Activated CD8-positive, alpha-beta memory T cell treated with anti-CD3 and anti-CD28 coated beads for 4 hours (primary cell): ENCODE measurements at regions not wholly inside any gene's neighbourhood (a gene's known extent, or its start where the extent isn't known, plus 50 kb on each side); places are given as distances from the start of the nearest gene placed in this dataset.

ENCODE experiments used
- DNase-seq, 2 donors: peaks; one replicate each; pipeline ENCODE4 v3.0.0-alpha.2; 2020; ENCODE audit warnings: low read depth in 2 of 2

GRCh38 chr15:70303981-70304380 lies 206.3 kb upstream of the TLE3 start:
- no peak for DNase-seq

DNA sequence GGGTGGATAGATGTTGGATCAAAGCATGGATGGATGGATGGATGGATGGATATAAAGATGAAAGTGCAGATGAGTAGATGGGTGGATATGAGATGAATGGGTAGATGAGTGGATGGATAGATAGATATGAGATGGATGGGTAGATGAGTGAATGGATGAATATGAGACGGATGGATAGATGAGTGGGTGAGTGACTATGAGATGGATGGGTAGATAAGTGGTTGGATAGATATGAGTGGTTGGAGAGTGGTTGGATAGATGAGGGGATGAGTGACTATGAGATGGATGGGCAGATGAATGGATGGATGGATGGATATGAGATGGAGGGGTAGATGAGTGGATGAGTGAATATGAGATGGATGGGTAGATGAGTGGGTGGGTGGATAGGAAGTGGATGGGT lies 204.6 kb upstream of the TLE3 start:
- DNase-seq, result no peak

DNA sequence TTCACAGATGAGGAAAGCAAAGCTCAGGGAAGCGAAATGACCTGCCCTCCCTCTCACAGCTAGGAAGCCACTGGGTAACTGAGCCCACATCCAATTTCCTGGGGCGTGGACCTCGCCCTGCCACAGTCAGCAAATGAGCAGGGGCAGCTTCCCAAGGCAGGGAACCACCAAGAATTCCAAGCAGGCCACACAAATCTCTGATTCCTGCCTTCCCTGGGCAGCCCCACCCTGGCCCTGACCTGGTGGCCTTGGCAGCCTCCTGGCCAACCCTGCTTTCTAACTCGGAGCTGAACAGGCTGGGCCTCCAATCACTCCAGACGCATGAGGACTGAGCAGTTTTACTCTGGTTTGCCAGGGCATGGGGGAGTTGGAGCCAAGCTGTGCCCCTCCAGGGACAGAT lies 203.7 kb upstream of the TLE3 start:
- DNase-seq, result no peak

DNA sequence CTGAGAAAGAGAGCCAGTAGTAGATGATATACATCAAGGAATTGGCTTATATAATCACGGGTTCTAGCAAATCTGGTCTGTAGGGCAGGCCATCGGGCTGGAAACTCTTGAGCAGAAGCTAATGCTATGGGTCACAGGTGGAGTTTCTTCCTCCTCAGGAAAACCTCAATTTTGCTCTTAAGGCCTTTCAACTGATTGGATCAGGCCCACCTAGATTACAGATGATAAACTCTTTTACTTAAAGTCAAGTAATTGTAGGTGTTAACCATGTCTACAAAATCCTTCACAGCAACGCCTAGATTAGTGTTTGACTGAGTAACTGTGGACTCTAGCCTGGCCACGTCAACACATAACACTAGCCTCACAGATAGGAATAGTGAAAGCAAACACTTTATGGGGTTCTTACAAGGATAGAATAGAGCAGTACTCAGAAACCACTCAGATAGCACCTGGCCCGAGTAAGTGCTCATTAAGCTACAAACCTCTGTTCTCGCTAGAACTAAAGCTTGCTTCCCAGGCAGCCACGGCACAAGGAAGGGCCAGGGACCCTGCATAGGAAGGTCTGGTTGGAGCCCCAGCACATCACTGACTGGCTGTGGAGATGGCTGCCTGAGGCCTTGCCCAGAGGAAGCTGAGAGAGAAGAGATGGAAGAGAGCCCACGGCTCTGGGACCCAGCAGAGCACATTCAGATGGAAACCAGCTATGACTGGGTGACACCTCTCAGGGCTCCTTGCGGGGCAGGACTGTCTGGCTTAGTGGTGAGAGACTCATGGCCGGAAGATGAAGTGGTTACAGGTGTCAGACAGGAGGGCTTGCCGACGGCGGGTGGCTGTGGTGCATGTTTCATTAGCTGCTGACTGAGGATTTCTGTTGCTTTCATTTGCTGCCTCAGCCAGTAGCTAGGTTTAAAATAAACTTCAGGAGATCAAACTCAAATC lies 202.5 kb upstream of the TLE3 start:
- DNase-seq, result peak; percentile 57 to 63

DNA sequence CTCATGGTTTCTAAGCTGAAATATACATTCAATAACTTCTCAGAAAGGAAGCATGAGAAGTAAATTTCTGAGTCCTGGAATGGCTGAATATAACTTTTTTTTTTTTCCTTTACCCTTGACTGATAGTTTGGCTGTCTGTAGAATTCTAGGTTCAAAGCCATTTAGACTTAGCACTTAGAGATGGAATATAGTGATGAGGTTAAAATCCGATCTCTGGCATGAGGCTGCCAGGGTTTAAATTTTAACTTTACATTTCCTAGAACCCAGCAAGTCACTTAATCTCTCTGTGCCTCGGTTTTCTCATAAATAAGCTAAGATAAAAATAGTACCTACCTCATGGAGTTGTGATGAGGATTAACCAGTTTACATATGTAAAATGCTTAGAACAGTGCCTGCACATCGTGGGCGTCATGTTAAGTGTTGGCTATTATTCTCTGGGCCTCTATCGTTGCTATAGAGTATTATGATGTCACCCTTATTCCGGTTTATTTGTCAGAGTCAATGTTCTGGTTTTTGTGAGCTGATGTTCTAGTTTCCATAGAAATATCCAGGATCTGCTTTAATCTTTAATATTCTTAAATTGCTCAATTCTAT lies 199.8 kb upstream of the TLE3 start:
- no peak for DNase-seq

- no peak for DNase-seq
Observed at GRCh38 chr15:70294731-70295305, 197.1 kb upstream of the TLE3 start.

DNA sequence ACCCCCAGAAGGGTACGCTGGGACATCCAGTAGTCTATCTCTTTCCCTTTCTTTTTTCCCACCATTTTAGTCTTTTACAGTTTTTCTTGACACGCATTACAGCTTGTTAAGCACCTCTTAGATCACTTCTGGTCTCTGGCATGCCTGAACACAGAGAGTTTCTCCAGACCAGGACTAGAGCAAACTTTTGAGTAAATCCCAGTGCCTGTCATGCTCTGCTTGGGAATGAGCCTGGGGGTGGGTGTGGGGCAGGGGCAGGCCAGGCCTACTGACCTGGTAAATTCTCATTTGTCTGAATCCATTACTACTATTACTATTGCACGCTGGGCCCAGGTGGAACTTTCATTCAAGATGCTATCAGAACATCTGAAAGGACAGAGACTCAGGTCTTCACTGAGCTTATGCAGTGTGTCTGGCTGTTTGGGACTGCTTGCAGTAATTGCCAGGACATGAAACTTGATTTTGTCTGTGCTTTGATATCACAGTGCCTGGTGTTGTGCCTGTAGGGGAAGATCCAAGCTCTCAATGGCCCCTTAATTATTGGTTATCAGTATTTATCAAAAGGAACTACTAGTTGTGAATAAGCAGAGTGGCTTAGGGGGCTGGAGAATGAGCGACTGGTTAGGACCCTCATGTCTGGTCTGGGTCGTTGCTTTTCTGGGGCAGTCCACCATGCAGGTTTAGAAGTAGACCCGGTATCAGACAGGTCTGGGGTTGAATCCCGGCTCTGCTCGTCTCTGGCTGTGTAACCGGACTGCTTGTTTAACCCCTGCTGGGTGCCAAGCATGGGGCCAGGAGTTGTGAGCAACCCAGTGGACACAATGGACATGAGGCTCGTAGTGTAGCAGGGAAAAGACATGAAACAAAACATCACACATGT lies 196.1 kb upstream of the TLE3 start:
- no peak for DNase-seq

- no peak for DNase-seq
Observed at GRCh38 chr15:70293138-70293537, 195.4 kb upstream of the TLE3 start.

DNA sequence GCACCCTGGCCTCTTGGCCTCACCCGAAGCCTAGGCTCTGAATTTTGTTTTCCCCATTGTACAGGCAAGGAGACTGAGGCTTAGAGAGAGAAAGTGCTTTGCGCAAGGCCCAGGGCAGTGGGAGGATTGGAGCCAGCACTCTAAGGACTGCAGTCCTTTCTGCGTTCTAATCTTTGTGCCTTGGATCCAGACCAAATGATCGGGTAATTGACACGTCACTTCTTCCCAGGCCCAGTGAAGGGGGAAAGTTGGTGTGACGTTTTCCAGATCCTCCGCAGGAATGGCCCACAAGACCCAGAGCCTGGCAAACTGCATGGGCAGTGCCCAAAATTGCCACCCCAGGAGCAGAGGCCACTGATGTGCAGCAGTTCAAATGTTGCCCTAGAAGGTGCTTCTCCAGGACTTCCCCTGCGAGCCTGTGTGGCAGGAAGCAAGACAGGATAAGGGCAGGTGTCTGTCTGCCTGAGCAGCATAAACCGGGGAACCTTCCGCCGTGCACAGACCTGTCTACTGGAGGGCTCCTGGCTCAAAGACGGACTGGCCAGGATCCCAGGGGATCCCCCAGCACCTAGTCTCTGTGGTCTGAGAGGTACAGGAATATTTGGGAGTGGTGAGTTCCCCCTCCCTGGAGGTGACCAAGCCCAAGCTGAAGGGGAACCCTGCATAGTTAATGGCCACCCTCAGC lies 194.5 kb upstream of the TLE3 start:
- DNase-seq, result no peak

GRCh38 chr15:70291305-70292075 lies 193.8 kb upstream of the TLE3 start:
- no peak for DNase-seq

DNA sequence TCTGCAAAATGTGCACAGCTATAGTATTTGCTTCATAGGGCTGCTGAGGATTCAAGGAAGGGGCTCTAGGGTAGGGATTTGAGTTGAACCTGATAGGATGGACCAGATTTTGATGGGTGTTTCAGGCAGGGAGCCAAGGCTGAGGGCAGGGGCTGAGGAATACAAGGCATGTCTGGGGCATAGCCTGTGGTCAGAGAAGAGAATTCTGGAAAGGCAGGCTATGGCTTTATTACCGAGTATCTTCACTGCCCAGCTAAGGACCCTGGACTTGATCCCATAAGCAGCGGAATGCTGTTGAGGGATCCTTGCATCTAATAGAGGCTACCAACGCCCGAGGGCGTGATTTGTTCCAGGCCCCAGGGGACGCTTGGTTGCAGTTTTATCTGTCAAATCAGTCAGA lies 193.0 kb upstream of the TLE3 start:
- no peak for DNase-seq

GRCh38 chr15:70289191-70289955 lies 191.7 kb upstream of the TLE3 start:
- DNase-seq, result no peak

DNA sequence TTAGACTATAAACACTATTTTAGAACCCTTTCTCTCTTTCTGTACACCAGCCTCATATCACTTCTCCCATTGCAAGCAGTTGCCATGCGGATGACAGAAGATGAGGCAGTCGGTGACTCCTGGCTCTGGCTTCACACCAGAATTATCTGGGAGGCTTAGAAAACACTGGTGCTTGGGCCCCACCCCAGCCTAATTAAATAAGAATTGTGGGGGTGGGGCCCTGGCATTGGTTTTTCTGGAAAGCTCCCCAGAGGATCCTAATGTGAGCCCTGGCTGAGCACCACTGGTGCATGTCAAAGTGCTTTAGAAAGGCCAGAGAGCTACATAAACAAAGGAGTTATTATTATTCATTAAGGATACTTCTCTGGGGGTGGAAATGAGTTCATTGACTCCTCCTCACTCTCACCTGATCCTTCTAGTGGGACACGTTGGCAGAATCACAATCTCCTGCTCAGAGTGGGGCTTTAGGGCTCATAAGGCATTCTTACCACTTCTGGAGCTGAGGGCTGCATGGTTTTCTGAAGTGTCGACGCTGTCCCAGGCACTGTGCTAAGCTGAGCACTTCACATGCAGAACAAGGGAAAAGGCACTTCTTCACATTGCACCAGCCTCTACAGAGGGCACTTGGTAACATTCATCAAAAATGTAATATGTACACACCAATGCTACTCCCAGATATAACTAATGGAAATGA lies 188.5 kb upstream of the TLE3 start:
- DNase-seq, result no peak

GRCh38 chr15:70284438-70285214 lies 186.9 kb upstream of the TLE3 start:
- no peak for DNase-seq

DNA sequence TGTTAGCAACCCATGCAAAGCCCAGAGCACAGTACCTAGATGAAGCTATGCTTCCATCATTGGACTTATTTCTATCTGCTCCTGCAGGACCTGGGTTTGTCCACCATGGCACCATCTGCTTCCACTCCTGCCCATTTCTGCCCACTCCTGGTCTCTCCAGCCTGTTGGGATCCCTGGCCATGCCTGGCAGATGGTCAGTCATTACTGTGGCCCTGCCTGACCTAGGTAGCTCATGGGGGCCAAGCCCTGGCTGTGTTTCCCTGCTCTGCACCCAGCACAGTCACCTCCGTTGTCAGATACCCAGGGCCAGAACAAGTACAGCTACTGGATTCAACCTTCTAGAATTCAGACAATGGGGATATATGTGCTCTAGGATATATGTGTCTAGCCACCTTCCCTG lies 185.8 kb upstream of the TLE3 start:
- DNase-seq, result no peak

DNA sequence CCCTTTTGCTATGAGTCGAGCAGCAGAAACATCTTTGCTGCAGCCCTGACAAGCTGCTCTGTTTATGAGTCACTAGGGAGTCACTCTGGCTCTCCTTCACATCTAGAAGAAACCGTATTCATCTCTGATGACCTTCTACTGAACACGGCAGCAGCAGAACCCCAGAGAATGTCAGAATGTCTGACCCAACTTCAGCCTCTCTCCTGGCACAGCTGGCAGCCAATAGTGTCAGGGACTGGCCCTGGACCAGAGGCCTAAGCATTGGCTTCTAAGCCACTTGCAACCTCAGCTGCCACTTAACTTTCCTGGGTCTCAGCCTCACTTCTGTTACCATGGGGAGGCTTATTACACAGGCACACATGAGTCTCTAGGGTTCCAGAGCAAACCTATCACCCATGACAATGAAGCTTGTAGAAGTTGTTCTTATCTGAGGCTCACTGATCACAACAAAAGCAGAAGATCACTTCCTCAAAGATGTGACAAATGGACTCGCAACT lies 184.1 kb upstream of the TLE3 start:
- DNase-seq, result no peak

- no peak for DNase-seq
Observed at GRCh38 chr15:70281261-70281810, 183.6 kb upstream of the TLE3 start.

DNA sequence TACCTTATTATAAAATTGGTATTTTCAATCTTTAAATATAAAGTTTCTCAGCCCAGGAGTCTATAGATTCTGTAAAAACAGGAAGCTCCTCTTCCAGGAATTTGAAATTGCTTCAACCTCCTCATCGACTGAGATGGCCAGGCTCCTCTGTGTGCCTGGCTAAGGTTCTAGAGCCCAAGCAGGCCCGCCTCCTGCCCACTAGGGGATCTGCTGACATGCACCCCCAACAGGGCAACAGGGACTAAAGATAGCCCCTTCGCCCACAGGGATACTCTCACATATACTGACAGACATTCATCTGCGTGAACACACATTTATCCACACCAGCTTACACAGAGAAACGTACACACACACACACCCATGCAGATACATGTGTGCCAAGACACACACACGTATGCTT lies 183.1 kb upstream of the TLE3 start:
- no peak for DNase-seq
